Hippocampal formation (tissue), 2 donors: ENCODE measurements at regions not wholly inside any gene's neighbourhood (a gene's known extent, or its start where the extent isn't known, plus 50 kb on each side); places are given as distances from the start of the nearest gene placed in this dataset.

Experiments
- DNase-seq, 2 donors: peaks; one replicate each; lab custom pipeline; 2025; lab: John Stamatoyannopoulos, UW

DNA sequence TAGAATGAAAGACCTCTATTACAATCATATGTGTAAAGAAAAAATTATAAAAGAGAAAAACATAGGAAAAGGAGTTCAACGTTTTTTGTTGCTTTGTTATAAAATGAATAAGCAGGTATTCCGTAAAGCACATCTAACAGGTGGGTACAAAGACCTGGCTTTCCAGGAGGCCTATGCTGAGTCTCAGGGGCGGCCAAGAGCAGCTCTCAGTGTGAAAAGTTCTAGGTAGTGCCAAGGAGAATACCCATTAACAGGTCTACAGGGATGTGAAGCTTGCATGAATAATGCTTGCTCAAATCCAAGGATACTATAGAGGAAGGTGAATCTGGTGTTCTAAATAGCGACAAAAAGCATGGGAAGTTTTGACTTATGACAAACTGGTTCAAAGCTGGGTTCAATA is 944.4 kb downstream of the PDHA2 start:
- DNase-seq: no peak

DNA sequence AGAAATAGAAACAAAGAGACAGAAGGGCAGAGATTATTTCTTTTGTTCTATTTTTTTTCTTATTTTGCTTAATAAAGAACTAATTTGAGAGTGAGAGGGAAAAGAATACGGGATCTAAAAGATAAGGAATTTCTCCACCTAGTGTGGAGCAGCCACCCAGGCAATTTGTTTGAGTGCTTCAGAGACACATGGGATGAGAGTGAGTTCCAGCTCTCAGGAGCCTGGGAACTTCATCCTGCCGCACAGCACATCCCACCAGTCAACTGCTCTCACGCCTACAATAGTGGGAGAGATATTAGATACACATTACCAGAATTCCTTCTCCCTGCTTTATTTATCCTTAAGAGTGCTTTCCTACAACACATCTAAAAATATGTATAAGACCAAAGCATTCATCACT is 946.4 kb downstream of the PDHA2 start:
- DNase-seq: no peak

DNA sequence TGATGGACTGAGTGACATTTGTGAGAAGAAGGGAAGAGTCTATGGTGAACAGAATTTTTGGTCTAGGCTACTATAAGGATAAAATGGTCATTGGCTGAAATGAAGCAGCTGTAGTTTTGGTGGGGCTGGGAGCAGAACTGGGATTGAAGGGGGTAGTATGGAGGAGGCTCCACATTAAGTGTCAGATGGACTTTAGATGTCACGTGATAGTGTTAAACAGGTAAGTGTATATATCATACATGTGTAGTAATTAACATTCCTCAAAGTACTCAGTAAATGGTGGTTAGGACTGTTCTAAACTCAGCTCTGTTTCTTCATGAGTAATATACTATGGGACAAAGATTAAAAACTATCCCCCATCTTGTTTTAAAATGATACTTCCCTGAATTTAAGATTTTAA is 947.9 kb downstream of the PDHA2 start:
- no peak for DNase-seq

DNA sequence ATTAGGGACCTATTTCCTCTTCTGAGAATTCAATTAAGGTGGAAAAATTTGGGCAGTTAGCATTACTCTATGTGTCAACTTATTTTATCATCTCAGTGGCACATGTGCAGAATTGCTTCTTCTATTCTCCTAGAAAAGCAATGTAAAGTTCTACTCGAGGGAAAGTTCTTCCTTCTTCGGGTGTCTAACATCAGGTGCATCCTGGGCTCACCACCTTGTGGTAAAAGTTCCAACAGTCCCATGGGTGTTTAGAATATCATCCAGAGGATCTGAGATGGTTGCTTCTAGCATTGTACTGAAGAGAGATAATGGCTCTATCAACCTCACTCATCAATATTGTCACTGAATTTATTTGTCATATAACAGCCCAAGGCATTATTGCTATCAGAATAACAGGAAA is 969.7 kb downstream of the PDHA2 start:
- DNase-seq: no peak

DNA sequence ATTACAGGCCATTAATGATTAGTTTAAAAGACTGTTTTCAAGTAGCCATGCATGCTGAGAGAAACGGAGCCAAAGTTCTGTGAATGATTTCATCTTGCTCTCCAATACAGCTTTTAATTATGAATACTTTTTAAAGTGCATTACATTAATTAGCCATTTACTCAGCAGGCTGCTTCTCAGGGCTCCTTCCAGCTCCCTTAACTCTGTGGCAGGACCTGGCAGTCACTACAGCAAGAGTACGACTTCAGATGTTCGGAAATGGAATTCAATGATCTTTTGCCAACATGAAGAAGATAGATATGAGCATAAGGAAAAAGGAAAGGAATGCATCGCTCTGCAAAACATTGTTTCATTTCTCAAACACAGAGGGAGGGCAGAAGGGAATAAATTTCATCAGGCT is 987.2 kb downstream of the PDHA2 start:
- DNase-seq: no peak

DNA sequence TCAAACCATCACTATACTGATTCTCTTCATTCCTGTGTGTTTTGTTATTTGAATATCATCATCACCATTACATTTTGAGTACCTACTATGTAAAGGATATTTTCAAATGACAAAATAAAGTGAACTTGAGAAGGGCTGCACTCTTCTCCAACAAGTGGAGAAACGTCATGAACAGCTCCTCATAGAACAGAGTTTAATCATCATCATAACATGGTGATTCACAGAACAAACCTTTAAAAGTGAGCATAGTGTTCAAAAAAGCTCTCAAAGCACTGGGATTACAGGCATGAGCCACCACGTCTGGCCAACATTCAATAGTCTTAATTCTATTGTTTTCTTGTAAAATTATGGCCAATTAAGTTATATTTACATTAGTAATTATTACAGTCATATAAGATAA is 993.9 kb downstream of the PDHA2 start:
- DNase-seq: no peak

DNA sequence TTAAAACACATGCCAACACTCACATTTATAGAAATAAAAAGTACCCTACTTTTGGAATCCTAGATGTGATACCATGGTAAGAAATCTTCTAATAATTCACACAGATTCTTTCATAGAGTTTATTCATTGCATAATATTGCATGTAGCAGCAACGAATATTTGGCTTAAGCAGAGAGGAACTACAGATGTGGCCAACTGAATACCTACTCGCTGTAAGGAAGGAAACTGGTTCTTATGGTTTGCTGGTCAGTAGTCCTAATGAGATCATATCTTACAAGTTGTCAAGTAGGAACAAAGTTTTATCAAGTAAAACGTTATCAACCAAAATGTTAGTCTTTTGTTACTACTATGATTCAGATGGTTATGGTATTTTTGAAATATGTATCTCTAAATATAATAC is 996.1 kb downstream of the PDHA2 start:
- DNase-seq: no peak

DNA sequence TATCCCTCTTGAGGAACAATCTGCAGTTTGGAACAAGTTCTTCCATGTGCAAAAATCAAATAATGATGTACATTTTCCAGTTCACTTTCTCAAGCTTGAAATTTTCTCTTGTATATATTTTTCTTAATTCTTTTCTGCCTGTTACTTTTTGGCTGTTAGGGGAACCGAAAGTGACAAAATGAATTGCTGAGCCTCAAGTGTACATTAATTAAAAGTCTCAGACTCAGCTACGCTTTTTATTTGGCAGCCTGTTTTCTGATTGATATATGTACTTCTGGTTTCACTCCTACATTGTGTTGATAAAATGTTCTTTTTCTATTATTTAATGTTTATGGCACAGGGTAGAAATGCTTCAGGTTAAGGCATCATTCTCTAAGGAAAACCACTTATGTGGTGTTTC is 999.5 kb downstream of the PDHA2 start:
- no peak for DNase-seq

DNA sequence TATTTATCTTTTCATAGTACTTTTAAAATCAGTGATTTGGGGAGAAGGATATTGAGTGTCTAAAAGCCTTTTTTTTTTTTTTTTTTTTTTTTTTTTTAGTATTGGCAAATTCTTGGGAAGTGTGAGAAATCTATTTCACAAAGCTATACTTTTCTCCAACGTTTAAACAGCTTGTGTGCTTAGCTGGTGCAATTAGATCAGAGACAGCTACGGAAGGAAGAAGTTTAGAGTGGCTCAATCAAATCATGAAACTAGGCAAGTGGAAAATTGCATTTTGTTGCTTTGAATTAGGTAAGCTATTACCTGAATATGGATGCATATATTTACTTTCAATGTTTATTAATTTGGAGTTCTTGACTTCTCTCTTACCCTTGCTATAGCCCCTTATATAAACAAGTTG is 1001.9 kb downstream of the PDHA2 start:
- DNase-seq: no peak

DNA sequence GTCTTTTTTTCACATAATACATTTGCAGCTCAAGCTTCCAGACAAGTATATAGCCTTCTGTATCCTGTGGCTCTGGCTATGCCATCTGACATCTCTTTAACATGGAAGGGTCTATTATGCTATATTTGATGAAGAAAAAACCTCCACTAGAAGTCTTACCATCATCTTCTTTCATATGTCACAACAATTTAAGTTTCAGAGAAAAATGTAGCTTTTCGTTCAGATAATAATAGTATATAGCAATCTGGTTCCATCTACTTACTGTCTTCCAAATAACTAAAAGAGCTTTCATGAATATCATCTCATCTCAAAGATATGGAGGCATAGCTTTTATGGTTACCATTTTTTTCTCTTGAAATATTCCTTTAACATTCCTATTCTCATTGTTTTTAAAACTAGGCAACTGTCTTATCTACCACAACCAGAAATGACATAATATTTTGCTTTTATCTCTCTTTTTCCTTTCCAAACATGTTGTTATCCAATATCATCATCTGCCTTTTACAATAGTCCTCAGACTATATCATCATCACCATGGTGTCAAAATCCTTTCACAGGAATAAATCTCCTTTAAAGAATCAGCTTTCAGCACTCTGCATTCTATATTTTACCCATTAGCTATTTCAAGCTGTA is 1005.1 kb downstream of the PDHA2 start:
- no peak for DNase-seq

DNA sequence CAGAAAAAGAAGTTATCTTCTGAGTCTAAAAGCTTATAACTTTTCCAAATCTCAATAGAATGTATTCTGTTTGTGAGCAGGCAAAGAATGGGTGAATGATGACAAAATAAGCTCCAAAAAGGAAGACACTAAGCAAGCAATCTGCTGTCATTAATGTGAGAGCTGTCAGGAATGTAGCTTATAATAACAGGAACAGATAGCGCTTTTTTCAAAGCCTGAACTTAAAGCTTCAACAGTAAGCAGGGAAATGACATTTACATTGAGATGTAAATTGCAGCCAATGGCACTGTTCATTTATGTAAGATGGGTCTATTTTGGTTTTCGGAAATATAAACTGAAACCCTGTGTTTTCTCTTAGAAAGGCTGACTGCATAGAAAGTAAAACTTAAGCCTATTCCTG is 1005.9 kb downstream of the PDHA2 start:
- DNase-seq: no peak

DNA sequence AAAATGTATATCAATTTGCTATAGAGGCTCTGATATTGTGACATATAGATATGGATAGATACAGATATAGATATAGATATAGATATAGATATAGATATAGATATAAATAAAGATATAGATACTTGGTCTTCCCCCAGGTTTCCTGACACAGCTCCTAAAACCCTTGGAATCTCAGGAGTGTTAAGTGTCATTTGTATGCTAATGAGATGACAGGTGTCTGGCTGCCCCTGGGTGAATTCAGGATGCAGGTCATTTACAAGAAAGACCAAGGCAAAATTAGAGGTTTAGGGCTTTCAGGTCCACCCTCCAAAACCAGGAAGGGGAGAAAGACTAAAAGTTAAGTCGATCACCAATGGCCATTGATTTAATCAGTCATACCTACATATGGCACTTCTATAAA is 1034.8 kb downstream of the PDHA2 start:
- no peak for DNase-seq

DNA sequence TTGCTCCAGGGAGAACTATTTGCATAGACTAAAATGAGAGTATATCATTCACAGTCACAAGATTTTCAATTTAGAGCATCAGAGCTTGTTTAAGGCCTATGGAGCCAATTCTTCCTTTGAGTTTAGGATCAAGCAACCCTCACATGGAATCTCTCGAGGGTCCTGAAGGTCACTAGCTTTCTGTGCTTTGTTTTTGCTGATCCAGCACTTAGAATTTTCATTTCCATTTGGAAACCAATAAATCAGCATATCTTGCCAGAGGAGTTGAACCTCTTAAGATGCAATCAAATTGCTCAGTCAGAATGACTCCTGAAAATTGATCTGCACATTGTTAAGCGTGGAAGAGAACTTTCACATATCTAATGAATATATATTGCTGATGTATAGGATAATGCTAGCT is 1039.6 kb downstream of the PDHA2 start:
- no peak for DNase-seq

DNA sequence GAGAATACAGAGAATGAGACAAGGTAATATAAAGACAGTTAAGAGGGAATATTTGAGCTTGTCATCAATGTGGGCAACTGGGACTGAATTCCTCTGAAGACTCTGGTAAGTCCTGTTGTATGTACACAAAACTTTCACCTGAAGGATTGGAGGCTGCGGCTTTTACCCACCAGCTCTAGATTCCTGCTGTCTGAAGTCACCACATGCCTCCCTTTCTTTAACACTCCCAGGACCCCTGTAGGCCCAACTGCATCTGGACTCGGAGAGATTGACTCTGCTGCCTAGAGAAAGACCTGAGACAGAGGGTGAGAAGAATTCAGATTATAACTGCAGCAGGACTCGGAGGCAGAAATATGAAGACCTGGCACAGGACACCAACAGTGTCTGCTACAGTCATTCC is 1048.0 kb downstream of the PDHA2 start:
- DNase-seq: no peak

DNA sequence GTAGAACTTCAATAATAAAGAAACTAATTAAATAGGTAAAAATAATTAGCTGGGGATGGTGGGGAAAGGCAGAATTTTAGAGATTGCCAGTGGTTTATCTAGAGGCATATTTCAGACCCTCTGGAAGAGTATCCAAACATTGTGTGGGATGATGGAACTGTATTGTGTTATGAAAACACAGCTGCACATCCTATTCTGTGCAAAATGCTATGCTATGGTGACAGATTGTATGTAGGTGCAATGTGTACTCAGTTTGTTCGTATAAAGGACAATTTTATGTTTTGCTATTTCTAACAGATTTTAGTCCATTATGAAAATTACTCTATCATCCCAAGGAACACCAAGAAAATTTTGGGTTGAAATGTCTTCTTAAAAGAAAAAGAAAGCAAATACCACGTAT is 1054.7 kb downstream of the PDHA2 start:
- peak in 1 of 2 donors; percentile 11 for DNase-seq

DNA sequence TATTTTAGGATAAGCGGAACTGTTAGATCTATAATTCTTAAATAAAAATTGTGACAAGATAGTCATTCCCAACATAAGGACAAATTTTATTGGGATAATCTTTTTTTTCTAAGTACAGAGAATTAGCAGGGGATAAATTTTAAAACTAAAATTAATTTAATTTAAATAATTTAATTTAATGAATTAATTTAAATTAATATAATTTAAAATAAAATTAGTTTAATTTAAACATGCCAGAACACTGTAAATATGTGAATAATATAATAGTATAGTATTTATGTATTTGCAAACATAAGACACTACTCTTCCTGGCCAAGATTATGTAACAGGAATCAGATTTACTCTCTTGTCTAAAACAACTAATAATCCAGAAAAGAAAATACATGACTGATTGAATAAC is 1055.9 kb downstream of the PDHA2 start:
- DNase-seq: no peak

DNA sequence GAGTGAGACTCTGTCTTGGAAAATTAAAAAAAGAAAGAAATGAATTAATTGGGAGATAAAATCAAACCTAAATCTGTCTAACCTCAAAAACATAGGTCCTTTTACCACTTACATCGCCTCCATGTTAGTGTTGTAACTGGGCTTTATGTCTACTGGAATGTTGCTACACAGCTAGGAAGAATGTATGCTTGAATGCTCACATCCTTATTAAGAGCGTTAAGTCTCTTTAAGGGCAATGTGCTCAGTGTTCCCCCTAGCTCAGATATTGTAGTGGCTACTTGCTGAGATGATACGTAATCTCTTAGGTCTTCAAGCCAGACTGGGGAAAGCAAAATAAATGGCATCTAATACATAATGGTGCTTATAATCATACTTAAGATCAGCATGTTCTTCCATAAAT is 1072.8 kb downstream of the PDHA2 start:
- DNase-seq: no peak

DNA sequence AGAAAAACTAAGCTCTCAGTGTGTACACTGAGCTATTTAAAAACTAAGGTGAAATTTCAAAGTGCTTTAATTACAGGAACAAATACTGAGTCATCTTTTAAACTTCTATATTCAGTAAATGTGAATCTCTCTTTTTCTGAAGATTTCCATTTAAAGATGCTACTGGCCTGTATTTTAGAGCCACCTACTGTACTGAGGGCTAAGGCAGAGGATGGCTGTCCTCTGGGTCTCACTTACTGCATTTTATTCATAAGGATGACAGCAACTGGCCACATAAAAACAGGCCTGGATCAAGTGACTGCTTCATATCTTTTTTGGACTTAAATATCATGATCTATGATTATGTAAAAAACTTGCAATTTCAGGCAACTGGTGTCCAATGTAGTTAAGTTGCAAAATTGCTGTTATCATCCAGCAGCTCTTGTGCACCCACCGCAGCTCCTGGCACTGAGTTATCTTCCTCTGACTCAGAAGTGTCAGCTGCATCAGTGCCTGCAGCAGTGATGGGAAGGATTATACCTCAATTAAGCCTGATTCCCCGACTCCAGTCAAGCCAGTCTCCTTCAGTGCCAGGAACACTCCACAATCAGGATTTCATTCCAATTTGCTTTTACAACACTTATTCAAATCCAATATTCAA is 1073.7 kb downstream of the PDHA2 start:
- DNase-seq: peak in 1 of 2 donors; percentile 22

DNA sequence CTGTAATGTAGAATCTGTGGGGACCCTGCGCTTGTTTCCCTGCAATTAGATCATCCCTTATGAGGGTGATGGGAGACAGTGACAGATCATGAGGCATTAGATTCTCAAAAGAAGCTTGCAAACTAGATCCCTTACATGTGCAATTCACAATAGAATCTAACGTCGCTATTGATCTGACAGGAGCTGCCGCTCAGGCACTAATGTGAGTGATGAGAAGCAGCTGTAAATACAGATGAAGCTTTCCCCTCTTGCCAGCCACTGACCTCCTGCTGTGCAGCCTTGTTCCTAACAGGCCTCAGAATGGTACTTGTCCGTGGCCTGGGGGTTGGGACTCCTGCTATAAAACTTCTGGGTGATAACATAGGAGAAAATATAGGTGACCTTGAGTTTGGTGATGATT is 1076.8 kb downstream of the PDHA2 start:
- DNase-seq: no peak

DNA sequence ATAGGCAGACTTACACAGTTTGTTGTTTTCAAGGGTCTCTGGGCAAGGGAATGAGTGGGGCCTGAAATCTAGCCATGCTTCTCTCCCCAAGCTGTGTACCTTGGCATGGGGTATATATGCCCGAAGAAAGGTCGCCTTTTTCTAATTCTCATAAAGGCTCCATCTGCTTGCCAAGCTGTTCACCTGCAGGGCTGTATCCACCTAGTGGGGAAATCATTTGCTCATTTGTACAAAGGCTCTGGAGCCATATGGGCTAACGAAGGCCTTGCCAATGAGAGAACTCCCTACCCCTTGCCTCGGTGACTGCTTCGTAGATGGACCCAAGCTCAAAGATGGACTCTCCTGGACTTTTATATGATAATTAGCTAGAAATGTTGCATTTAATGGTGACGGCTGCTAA is 1097.0 kb downstream of the PDHA2 start:
- no peak for DNase-seq

DNA sequence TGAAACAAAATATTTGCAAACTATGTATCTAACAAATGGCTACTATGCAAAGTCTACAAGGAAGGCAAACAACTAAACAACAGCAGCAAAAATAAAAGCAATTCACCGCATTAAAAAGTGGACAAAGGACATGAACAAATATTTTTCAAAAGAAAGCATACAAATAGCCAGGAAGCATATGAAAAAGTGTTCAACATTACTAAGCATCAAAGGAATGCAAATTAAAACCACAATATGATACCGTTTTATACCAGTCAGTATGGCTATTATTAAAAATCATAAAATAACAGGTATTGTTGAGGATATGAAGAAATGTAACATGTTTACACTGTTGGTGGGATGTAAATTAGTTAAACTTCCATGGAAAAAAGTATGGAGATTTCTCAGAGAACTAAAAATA is 1106.7 kb downstream of the PDHA2 start:
- no peak for DNase-seq

DNA sequence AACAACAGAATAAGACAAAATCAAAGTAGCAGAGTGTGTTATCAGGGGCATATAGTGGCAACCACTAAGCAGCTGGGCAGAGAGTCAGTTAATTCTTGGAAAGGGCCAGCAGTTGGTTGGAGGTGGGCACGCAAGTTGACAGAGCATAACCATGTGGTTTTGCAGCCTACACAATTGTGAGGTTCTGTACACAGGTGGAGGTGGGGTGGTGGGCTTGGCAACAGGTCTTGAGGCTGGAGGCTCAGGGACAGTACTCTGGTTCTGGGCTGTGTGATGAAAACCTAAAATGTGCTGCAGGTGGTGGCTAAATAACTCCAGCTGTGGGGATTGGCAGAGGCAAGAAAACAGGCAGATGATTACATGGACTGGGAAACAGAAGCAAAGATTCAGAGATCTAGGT is 1112.7 kb downstream of the PDHA2 start:
- no peak for DNase-seq

DNA sequence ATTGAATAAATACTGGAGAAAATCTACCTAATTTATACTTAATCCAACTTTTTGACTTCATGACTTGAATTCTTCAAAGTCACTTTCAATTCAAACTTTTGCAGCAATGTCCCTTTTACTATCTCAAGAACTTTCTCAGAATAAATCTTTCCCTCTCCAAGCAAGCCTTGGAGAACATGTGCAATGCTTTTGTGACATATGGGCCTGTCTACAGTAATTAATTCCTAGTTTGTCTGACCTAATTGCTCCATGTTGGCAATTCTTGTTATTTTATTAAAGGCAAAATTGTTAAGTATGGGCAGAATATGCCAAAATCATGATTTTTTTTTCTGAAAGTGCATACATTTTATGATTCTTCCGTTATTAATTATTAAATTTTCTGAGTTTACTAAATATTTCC is 1115.3 kb downstream of the PDHA2 start:
- DNase-seq: no peak

DNA sequence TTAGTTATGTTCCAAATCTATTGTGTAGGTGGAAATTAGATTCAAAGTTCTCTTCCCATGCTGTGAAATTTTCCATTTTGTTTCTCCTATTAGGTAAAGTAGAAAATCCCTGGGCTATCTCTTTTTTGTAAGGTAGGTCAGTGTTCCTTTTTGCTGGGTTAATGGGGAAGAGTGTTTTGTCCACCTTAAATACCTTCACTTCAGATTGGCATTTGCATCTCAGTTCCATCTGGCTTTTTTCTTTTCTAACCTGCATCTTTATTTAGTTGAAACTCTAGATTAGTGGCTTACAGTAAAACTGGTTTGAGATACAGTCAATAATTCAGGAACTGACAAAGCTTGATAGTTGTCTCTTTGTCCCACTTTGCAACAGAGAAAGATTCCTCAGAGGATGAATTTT is 1115.8 kb downstream of the PDHA2 start:
- DNase-seq: no peak
